ENCODE measurements at regions not wholly inside any gene's neighbourhood (a gene's known extent, or its start where the extent isn't known, plus 50 kb on each side); places are given as distances from the start of the nearest gene placed in this dataset.

DNA sequence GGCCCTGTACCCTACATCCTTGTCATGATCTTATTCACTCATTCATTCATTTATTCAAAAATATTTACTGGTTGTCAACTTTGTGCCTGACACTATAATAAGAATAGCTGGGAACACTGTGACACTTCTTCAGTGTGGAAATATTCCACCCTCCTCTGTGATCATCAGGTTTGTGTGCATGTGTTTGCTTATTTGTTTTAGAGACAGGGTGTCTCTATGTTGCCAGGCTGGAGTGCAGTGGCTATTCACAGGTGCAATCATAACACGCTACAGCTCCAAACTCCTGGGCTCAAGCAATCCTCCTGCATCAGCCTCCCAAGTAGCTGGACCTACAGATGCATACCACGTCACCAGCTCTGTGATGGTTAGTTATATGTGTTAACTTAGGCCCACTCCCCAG lies 50.0 kb upstream of the PLCL2 start:
- no CpG with 5 or more reads among the region's 2 CpGs for WGBS, 2 experiments (ENCODE audit: extremely low coverage in 2 of 2, insufficient read length in 1 of 2)
- in situ Hi-C loops (cut with MboI; ENCODE audit: low sequenced_read_pairs), result no loop called here

More for the DNA sequence above, 50.0 kb upstream of the PLCL2 start:
- no peak overlapping the region for H3K56ac ChIP-seq (ENCODE audit: extremely low read depth, insufficient read depth, low read length)
- no peak overlapping the region for H2BK20ac ChIP-seq (ENCODE audit: low read depth, low read length)
- no peak overlapping the region for H2BK15ac ChIP-seq (ENCODE audit: low read depth, low read length)
- no peaks in the 10 kb centered on the region for H3K36me3 ChIP-seq (ENCODE audit: control insufficient read depth, insufficient read depth, low read length)
- dilution Hi-C loops (cut with HindIII; ENCODE audit: low sequenced_read_pairs, unreplicated experiment), result no loop called here
- H2AFZ ChIP-seq (replicated peaks; ENCODE audit: low read length, poor library complexity), result no peak overlapping the region
- no peaks in the 10 kb centered on the region for H3K9me3 ChIP-seq (ENCODE audit: control insufficient read depth, insufficient read depth, low read length)
- no peak overlapping the region for H3K18ac ChIP-seq (ENCODE audit: low read depth, low read length)
- H3K14ac ChIP-seq (replicated peaks; ENCODE audit: low read depth, low read length), result no peak overlapping the region
- no peak overlapping the region for H3K4me3 ChIP-seq (ENCODE audit: insufficient read depth, low read depth, low read length)
- no peak overlapping the region for H2AK5ac ChIP-seq (ENCODE audit: low read depth, low read length)
- no peaks in the 10 kb centered on the region for H3K79me1 ChIP-seq (ENCODE audit: low read depth in 1 of 2, low read length in 2 of 2)
- TF ChIP-seq, protein P1, sequence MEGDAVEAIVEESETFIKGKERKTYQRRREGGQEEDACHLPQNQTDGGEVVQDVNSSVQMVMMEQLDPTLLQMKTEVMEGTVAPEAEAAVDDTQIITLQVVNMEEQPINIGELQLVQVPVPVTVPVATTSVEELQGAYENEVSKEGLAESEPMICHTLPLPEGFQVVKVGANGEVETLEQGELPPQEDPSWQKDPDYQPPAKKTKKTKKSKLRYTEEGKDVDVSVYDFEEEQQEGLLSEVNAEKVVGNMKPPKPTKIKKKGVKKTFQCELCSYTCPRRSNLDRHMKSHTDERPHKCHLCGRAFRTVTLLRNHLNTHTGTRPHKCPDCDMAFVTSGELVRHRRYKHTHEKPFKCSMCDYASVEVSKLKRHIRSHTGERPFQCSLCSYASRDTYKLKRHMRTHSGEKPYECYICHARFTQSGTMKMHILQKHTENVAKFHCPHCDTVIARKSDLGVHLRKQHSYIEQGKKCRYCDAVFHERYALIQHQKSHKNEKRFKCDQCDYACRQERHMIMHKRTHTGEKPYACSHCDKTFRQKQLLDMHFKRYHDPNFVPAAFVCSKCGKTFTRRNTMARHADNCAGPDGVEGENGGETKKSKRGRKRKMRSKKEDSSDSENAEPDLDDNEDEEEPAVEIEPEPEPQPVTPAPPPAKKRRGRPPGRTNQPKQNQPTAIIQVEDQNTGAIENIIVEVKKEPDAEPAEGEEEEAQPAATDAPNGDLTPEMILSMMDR (conservative IDR thresholded peaks at IDR 0.05; ENCODE audit: low read depth, low read length), result no peak
- no peak for TF ChIP-seq RCOR1 (IDR thresholded peaks at IDR 0.05; ENCODE audit: insufficient replicate concordance, low read length)
- no peak for TF ChIP-seq CEBPB (IDR thresholded peaks at IDR 0.05; ENCODE audit: low read depth, low read length)
- TF ChIP-seq SMC3 (IDR thresholded peaks at IDR 0.05; ENCODE audit: low read depth, low read length), result no peak
- TF ChIP-seq MAZ (IDR thresholded peaks at IDR 0.05; ENCODE audit: borderline replicate concordance, low read depth, low read length), result no peak
- no peak for TF ChIP-seq MAFK (IDR thresholded peaks at IDR 0.05; ENCODE audit: low read depth, low read length)
- TF ChIP-seq CHD1 (IDR thresholded peaks at IDR 0.05; ENCODE audit: low read depth, low read length), result no peak
- no peak for TF ChIP-seq POLR2A (IDR thresholded peaks at IDR 0.05; ENCODE audit: low read depth, low read length)
- no peak for TF ChIP-seq RFX5 (IDR thresholded peaks at IDR 0.05; ENCODE audit: low read depth, low read length)
- no peak for TF ChIP-seq NFE2L2 (IDR thresholded peaks at IDR 0.05; ENCODE audit: low read depth, low read length)
- no peak for TF ChIP-seq FOS (IDR thresholded peaks at IDR 0.05; ENCODE audit: low read depth, low read length)
- no peak for TF ChIP-seq MXI1 (IDR thresholded peaks at IDR 0.05; ENCODE audit: borderline replicate concordance, low read depth, low read length)
- TF ChIP-seq, protein P2, sequence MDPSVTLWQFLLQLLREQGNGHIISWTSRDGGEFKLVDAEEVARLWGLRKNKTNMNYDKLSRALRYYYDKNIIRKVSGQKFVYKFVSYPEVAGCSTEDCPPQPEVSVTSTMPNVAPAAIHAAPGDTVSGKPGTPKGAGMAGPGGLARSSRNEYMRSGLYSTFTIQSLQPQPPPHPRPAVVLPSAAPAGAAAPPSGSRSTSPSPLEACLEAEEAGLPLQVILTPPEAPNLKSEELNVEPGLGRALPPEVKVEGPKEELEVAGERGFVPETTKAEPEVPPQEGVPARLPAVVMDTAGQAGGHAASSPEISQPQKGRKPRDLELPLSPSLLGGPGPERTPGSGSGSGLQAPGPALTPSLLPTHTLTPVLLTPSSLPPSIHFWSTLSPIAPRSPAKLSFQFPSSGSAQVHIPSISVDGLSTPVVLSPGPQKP (IDR thresholded peaks at IDR 0.05; ENCODE audit: borderline replicate concordance, low read depth, low read length), result no peak
- no peak for TF ChIP-seq USF2 (IDR thresholded peaks at IDR 0.05; ENCODE audit: low read depth, low read length)
- TF ChIP-seq RAD21 (IDR thresholded peaks at IDR 0.05; ENCODE audit: low read length), result no peak
- TF ChIP-seq BHLHE40 (IDR thresholded peaks at IDR 0.05; ENCODE audit: low read depth, low read length), result no peak
- H3K4ac ChIP-seq (ENCODE audit: low read depth, low read length), result no peak overlapping the region
- BruUV-seq (replicated peaks), result no TSS peak
- H3K4me2 ChIP-seq (ENCODE audit: low read depth, low read length), result no peak overlapping the region
- H3K9ac ChIP-seq (ENCODE audit: low read depth, low read length), result no peak overlapping the region
- H3K9me1 ChIP-seq (ENCODE audit: insufficient read depth, low read length), result no peaks in the 10 kb centered on the region
- H4K5ac ChIP-seq (ENCODE audit: low read depth, low read length), result no peak overlapping the region
- H2BK120ac ChIP-seq (ENCODE audit: low read depth, low read length), result no peak overlapping the region
- H4K8ac ChIP-seq (ENCODE audit: low read depth in 2 of 2, low read length in 2 of 2), result no peak overlapping the region
- POLR2A ChIA-PET (ENCODE audit: unreplicated experiment), result no interaction called here
- no peak overlapping the region for H2BK5ac ChIP-seq (ENCODE audit: low read depth, low read length, poor library complexity, severe bottlenecking)
- H4K20me1 ChIP-seq (ENCODE audit: insufficient read depth, low read length), result no peaks in the 10 kb centered on the region
- intact Hi-C loops (cut with micrococcal nuclease), result no loop called here
- no peak overlapping the region for H3K27ac ChIP-seq (ENCODE audit: insufficient read depth, low read length)
- no peak overlapping the region for H2AK9ac ChIP-seq (replicated peaks; ENCODE audit: low read depth, low read length, poor library complexity)
- CTCF ChIA-PET, result no interaction called here
- no peaks in the 10 kb centered on the region for H3K4me1 ChIP-seq (ENCODE audit: control insufficient read depth, insufficient read depth, low read length)
- peaks cover 4% of the 10 kb centered on the region; the same call in 1 of the 2 replicates for H3K27me3 ChIP-seq (ENCODE audit: control insufficient read depth, insufficient read depth, low read length)
- H4K91ac ChIP-seq (ENCODE audit: insufficient read depth, low read depth, low read length), result no peak overlapping the region
- no peak overlapping the region for H3K23ac ChIP-seq (ENCODE audit: low read depth, low read length)
- ATAC-seq (ENCODE audit: low read depth) (no peak), DNase-seq (no peak)

All from IMR-90 (cell line).